ENCODE measurements at regions not wholly inside any gene's neighbourhood (a gene's known extent, or its start where the extent isn't known, plus 50 kb on each side); places are given as distances from the start of the nearest gene placed in this dataset.
"Not testable (repeated sequence)": the region's sequence is repeated elsewhere in the genome, so short reads cannot be mapped to it uniquely, and the experiment has no call there.

DNA sequence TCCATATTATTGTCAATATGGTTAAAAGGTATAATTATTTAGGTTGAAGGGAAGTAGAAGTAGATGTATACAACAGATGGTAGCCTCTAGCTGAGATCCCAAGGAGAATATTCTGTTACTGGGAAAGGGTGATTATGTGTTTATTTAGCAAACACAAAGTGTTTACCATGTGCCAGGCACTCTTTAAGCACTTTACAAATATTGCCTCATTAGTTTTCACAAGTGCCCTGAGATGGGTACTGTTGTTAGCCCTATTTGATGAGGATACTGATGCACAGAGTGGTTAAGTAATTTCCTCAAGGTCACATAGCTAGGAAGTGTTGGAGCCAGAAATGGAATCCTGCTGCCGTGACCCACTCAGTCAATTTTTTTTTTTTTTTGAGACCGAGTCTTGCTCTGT is 60.3 kb upstream of the NIPA1 start:
- TF ChIP-seq, protein P1, sequence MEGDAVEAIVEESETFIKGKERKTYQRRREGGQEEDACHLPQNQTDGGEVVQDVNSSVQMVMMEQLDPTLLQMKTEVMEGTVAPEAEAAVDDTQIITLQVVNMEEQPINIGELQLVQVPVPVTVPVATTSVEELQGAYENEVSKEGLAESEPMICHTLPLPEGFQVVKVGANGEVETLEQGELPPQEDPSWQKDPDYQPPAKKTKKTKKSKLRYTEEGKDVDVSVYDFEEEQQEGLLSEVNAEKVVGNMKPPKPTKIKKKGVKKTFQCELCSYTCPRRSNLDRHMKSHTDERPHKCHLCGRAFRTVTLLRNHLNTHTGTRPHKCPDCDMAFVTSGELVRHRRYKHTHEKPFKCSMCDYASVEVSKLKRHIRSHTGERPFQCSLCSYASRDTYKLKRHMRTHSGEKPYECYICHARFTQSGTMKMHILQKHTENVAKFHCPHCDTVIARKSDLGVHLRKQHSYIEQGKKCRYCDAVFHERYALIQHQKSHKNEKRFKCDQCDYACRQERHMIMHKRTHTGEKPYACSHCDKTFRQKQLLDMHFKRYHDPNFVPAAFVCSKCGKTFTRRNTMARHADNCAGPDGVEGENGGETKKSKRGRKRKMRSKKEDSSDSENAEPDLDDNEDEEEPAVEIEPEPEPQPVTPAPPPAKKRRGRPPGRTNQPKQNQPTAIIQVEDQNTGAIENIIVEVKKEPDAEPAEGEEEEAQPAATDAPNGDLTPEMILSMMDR (conservative IDR thresholded peaks at IDR 0.05; ENCODE audit: low read length) = not testable (repeated sequence)
- TF ChIP-seq EZH2phosphoT487 (IDR thresholded peaks at IDR 0.05; ENCODE audit: borderline replicate concordance, low read depth, low read length) = not testable (repeated sequence)
